HG03060 (cell line): ENCODE measurements at regions not wholly inside any gene's neighbourhood (a gene's known extent, or its start where the extent isn't known, plus 50 kb on each side); places are given as distances from the start of the nearest gene placed in this dataset.

Experiments
- ATAC-seq: cut with Tn5 transposase; IDR thresholded peaks from one replicate; pipeline ENCODE4 v1.9.1; 2021; ENCODE audit warnings: low read depth, moderate number of reproducible peaks; ENCODE audit not compliant: unreplicated experiment

DNA sequence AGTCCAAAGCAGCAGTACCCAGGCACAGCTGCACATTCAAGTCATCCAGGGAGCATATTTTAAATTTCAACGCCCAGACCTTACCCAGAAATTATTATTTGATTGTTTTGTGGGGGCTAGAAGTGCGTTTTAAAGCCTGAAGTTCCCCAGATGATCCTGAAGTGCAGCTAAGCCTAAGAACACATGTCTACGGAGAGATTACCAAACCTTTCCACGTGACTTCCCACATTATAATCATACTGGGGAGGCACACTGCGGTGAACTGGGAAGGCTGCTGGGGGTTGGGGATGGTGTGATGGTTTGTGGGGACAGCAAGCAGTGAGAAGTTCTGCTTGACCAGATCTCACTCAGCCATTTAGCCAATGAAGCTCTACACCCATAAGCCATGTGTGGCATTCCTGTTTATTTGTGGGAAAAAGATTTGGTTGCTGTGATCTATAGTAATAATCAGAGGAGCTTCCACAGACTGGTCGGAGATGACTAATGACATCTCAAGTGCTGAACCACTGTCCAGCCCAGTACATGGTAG is 93.4 kb upstream of the CDH6 start:
- ATAC-seq, result no peak

DNA sequence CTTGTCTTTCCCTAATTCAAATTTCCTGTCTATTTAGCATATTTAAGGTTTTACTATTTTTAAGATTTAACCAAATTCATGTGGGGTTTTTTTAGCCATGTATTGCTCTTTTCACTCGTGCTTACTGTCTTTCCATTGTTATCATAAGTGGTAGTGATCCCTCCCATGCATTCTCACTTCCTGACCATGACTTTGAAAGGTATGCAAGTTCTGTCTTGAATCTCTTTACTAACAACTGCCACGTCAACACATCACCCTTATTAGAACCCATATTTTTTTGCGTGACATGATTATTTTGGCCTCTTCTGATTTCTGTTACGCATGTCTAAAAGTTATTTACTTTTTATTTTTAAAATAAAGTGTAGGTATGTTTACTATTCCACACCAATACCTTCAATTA is 94.7 kb upstream of the CDH6 start:
- ATAC-seq, result no peak

DNA sequence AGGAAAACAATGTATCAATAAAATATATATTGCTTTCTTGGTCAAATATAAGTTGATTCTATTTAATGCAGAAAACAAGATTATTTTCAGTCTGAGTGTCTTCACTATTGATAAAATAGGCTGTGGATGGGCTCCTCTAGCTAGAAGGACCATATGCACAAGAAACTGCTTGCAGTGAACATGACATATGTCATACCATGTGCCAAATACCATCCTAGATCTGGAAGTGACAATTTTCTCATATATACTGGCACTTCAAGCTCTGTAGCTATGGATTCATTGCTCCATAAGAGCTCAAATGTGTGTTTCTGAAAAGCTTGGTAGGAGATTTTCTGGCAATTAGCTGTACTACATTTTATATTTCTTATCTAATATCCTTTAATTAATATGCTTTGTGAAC is 95.6 kb upstream of the CDH6 start:
- ATAC-seq, result no peak

DNA sequence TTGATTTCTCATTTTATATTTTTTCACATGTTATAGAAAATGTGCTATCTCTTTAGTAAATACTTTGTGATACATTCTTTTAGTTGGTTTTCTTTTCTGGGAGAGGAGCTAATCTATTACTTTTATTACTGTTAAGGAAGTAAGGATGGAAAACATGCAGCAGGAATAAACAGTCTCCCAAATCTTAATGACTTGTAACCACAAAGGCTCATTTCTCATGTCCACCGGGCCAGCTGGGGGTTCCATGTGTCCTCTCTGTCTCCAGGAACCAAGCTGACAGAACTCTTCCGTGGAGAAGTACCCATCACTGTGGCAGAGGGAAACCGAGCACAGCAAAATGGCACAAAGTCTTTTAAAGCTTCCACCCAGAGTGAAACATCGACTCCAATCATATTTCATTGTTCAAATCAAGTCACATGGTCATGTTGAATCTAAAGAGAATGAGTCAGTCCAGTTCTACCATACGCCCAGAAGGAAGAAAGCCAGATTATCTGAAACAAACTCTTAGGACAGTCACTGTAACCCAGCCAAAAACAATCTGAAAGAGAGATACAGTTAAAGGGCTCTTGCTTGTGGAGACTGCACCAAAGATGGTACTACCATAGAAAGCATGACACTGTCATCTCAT is 97.1 kb upstream of the CDH6 start:
- no peak for ATAC-seq

DNA sequence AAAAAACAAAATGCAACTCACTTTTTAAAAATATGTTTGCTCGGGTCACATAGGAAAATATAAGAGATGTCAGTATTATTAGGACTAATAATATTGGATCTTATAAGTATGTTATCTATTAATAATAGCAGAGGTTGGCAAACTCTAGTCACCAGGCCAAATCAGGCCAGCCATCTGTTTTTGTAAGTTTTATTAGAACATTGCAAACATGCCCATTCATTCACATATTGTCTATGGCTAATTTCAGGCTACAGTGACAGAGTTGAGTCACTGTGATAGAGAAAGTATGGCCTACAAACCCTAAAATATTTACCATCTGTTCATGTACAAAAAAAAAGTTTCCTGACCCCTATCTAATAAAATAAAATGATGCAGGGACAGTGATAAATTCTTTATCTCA is 97.7 kb upstream of the CDH6 start:
- ATAC-seq, result no peak

DNA sequence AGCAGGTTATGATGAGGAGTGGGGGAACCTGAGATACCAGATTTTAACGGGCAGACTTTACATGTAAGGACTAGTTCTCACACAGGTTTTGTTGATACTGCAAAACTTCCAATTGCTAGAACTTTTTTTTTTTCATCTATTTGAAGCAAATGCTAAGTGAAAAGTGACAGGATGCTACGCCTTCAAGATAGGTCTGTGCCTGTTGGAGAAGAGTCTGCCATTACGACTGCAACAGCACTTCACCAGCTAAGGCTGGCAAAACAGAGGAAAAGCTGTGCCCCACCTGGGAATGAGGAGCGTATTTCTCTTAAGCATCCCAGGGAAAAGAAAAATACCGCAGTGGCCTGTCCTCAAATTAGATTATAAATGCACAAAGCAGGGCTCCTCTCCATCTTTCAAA is 102.0 kb upstream of the CDH6 start:
- no peak for ATAC-seq

DNA sequence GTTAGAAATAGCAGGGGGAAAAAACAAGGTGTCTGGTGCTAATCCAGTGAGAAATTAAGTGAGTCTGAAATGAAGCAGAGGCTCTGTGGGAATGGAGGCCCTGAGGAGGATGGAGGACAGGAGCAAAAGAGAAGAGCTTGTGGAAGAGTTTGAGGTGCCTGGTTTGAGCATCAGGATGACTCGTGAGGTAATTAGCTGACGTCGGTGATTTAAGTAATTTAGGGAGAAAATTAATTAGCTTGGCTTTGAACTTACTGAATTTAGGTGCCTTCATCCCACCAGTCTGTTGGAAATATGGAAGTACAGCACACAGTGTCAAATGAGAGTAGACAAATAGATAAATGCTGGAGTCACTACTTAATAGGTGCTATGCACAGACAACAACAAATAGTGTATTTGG is 103.0 kb upstream of the CDH6 start:
- no peak for ATAC-seq

DNA sequence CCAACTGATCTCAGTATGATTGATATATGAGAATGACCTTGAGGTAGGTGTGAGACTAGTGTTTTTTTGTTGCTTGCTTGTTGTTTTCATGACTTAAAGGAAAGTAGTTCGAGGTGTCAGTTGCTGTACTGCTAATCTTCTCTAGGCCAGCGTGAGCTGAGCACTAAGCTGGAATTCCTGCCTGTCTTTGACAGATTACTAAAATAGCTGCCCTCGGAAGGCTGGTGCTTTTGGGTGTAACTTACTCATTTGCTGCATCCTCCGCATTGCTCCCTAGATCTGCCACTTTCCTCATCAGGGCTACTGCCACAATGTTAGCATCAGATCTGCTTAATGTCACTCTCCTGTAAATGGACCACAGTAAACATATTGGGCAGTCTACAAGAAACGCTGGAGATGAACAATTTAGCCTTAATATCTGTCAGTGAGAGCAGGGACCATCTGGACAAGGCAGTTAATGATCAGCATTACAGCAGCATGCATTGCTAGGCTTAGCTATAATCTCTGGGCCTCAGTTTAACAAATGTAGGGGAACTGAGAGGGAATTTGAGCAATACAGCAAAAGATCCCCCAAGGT is 106.6 kb upstream of the CDH6 start:
- ATAC-seq, result no peak

DNA sequence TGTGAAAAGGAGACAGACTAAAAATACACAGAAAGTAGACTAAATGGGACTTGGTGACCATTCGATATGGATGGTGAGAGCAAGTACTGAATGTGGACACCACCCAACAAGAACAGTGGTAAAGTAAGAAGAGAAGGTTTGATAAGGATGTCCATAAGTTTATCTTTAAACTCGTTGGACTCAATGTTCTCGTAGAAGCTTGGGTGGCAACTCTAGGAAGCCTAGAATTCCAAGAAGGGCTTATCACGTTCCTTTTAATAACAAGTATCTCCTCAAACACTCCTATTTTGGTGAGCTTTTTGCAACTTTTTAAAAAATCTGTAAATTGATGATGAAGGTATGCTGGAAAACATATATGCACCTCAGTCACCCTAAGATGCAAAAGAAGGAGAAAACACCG is 108.6 kb upstream of the CDH6 start:
- ATAC-seq, result no peak

DNA sequence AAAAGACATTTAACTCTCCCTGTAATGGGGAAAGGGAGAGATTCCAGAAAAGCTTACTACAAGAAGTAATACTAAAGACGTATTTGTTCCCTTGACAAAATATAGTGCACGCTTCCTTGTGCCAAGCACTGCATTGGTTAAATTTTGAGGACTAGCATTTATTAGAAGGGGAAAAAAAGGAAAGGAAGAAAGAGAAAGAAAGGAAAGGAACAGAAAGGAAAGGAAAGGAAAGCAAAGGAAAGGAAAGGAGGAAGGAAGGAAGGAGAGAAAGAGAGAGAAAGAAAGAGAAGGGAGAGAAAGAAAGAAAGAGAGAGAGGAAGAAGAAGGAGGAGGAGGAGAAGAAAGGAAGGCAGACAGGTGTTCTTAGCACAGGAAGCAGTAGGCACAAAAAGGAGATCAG is 110.1 kb upstream of the CDH6 start:
- no peak for ATAC-seq

DNA sequence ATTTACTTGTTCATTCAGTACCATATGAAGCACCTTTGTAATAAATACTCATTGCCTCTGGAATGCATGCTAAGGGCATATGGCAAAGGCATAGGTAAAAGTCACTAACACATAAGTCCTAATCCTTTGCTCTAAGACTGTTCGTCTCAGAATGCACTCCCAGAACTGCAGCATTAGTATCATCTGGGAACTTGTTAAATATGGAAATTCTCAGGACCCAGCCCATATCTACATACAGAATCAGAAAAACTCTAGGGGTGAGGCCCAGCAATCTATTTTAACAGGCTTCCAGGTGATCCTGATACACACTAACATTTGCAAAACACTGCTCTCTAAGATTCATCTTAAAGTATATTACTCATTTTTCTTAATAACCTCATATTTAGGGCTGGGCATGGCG is 113.8 kb upstream of the CDH6 start:
- ATAC-seq, result no peak

DNA sequence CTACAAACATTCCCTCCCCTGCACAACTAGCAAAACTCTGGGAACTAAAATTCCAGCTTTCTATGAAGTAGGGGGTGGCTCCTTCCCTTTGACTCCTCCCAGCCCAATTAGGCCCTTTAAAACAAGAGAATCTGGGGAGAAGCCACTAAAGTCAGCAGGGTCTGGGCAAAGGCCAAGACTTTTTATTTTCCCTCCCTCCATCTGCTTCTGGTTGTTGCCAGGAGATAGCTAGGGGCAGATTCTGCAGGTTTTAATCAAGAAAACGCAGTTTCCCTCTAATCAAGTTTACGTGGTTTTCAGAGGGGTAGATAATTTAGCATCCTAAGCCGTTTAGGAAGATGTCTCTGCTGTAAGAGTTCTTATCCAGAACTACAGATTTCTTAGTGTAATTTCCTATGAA is 114.5 kb upstream of the CDH6 start:
- no peak for ATAC-seq

DNA sequence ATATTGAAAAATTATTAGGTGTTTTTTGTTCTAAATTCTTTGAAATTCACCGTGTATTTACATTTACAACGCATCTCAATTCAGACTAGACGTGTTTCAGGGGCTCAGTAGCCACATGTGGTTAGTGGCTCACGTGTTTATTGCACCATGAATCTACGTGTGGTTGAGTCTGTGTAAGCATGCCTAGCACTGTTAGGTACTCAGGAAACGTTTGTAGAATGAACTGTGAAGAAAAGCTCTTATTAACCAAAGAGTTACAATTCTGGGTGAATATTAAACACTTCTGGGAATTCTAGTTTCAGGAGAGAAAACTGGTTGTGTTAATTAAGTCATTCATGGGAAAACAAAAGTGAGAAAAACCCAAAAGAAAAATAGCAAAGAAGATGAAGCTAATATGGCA is 117.5 kb upstream of the CDH6 start:
- ATAC-seq, result no peak

DNA sequence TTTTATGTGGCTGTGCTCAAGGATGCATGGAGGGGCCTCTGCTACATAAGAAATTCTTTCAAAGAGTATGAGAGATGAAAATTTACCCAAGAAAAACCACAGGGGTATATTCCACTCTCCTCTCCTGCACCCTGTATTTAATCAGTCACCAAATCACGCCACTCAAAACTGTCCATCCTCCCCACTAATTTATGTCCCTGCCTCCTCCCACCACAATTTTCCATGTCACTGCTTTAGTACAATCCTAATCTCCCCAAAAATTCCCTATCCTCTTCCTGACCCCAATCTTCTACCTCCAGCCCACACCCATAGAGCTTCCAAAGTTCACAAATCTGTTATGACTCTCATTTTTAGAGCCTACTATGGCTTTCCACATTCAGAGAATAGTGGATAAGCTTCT is 125.2 kb upstream of the CDH6 start:
- ATAC-seq, result no peak

DNA sequence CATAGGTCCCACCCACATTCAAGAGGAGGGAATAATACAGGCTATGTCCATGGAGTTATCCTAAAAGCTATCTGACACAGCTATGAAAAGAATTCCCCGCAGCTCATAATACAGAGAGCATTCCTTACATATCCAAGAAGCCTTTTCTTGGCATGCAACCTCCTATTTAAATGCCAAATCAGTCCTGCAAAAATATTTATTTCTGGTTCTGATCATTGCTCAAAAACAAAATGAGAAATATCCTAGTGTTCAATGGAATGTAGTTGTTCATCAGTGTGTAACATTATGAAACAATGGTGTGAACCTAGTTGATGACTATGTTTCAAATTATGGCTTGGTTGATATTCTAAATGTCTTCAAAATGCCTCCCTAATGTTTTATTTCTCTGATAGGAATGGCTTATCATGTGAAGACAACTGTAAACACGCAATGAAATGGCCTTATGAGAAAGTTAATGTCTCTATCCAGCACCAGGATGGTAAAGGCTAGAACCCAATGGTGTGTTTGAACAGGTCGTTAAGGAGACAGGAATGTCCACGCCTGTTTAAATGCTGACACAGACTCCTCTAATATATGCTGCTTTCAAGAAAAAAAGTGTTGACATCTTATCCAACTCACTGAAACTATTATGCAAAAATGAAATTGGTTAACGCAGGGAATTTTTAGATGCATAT is 126.7 kb upstream of the CDH6 start:
- ATAC-seq, result no peak

DNA sequence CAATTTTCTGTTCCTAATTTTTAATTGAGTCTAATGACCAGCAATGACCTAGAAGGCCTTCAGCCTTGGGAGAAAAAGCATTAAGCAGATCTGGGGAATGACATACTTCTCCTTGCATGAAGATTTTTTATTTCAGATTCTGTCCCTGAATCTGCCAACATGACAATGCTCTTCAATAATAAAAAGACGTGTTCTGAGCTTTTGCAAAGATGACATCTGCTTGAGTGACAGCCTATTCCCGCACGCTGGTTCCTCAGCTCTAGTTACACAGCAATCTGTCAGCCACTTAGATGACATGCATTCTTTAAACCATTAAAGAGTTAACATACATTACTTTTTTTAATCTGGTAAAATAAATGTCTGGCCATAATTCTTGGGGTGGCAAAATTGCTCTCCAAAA is 129.3 kb upstream of the CDH6 start:
- no peak for ATAC-seq

DNA sequence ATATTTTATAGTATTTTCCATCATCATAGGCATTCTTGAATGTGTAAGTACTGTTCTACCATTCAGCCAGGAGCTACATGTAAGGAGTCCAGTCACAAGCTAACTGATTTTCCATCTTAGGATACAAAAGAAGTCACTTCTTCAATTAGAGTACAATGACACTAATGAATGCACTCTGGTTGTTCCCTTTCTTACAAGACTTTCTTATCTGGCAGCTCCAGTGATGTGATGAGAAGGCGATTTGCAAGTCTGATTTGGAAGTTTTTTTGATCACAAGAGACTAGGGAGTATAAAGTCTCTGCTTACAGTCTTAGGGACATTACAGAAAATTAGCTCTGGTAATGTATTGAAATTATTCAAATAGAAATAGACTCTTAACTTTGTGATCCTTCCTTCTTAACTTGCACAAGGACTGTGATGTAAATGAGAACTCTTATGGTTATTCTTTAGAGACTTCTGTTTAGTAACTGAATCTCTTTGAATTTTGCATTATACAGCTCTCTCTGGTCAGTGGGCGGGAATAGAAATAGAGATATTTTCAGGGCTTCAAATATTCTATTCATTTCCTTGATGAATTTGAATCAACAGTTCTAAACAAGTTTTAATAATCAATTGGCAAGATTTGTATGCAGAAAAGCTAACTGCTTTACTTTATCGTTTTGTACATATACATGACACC is 130.4 kb upstream of the CDH6 start:
- ATAC-seq, result no peak

DNA sequence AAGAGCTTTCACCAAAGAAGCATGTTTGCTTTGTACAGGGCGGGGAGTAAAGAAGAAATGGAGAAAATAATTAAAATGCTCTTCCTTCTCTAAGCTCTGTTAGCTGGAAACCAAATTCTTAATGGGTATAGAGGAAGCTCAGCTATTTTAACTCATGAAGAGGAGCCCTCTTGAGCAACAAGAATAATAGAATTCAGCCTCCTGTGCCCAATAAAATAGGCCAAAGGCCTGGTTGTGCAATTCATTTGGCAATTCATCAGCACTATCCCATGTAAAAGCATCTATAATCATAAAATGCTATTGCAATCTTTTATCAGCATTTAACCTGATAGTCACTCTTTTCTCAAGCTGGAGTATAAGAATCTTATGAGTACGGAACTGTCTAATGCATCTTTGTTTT is 133.6 kb upstream of the CDH6 start:
- no peak for ATAC-seq

DNA sequence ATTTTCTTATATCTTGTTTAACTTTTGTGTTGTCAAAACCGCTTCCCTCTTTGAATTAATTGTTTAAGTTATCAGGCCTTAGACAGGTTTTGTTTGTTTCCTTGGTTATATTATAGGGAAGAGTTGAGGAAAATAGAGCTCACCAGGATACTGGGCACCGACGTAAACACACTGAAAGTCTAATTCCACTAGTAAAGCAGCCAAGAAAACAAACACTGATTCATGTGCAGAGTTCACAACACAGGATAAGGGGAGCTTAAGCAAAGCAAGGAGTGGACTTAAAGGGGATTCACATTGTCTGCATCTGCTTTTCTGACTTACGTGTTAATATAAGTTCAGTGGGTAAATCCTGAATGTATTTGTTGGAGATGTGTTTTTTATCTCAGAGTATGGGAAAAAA is 139.0 kb upstream of the CDH6 start:
- no peak for ATAC-seq

DNA sequence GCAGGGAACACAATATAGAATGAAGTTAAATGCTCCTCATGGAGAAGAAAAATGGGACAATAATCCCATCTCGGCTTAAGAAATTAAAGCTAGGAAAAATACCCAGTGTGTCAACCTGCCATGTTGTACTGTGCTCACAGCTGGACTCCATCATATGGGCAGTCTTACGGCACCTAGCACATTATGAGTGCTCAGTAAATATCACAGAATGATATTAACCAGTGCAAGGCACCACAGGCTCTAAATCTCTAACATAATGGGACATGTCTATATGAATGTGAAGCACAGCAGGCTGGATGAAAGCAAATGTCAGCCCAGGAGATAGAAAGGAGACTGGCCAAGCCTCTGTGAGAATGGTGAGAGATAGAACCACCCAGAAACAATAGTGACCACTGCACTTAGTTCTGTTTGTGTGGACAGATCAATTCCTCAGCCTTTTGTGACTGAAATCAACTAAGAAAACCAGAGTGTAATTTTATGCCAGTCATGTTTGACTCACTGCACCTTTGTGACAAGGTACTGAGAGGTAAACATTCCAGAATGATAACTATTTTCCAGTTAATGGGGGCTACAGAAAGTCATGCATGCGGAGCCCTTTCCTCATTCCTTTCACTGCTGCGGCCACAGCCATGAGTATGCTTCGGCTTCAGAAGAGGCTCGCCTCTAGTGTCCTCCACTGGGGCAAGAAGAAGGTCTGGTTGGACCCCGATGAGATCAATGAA is 140.4 kb upstream of the CDH6 start:
- no peak for ATAC-seq

DNA sequence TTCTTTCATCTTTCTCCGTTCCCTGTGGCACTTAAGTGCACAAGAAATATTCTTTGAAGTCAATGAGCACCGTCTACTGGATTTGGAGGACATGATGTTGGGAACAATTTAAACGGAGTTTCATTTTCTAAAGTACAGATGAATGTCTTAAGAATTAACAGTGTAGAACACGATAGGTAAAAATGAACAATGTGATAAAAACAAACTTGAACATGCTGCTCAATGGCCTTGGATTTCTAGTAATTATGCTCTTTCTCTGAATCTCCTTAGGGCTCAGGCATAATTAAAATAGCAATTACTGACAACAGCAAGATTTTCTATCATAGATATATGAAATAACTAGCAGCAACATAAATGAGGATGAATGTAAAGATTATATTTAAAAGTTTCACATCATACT is 142.2 kb upstream of the CDH6 start:
- ATAC-seq, result no peak
